Left colon (tissue), 2 donors: ENCODE measurements at regions not wholly inside any gene's neighbourhood (a gene's known extent, or its start where the extent isn't known, plus 50 kb on each side); places are given as distances from the start of the nearest gene placed in this dataset.
"Not testable (repeated sequence)": the region's sequence is repeated elsewhere in the genome, so short reads cannot be mapped to it uniquely, and the experiment has no call there.

Source experiments
- ATAC-seq: fragments of 200-7000 bp; cut with Tn5 transposase; one replicate; pipeline ENCODE4 v1.9.1; 2020; ENCODE audit warnings: mild to moderate bottlenecking, moderate library complexity
- DNase-seq, 2 donors: peaks; one replicate each; pipeline ENCODE4 v3.0.0-alpha.2; 2020
- intact Hi-C, 2 donors: fragments of 100-400 bp; cut with DNase I in 1 of 2; cut with micrococcal nuclease in 1 of 2; formaldehyde crosslinking; loops; one replicate each; pipeline versions ENCODE4 v1.11.2 to v1.14.0; 2022; cut with DNase I, micrococcal nuclease
- donor health status: DM: no; HTN: no; CAD: no.
- donor health status: DM: yes; HTN: yes; CAD: no.

- DNase-seq, result no peak
- ATAC-seq, result no peak
- intact Hi-C loops, result no loop called here
Measured at GRCh38 chr2:122525336-122525735, 769.9 kb downstream of the TSN start.

GRCh38 chr2:122528061-122528460 lies 772.6 kb downstream of the TSN start:
- ATAC-seq (no peak), DNase-seq (no peak)
- intact Hi-C loops, result no loop called here

GRCh38 chr2:122528958-122529705 lies 773.7 kb downstream of the TSN start:
- intact Hi-C loops, result no loop called here
- ATAC-seq, result no peak
- no peak for DNase-seq

- ATAC-seq (no peak), DNase-seq (no peak)
- intact Hi-C loops, result no loop called here
Measured at GRCh38 chr2:122530814-122531213, 775.4 kb downstream of the TSN start.

- intact Hi-C loops, result no loop called here
- no peak for ATAC-seq
- DNase-seq, result no peak
Measured at GRCh38 chr2:122531290-122532071, 776.0 kb downstream of the TSN start.

- intact Hi-C loops, result no loop called here
- no peak for DNase-seq
- ATAC-seq, result no peak
Measured at GRCh38 chr2:122532072-122532344, 776.6 kb downstream of the TSN start.

- no peak for ATAC-seq
- intact Hi-C loops, result no loop called here
- no peak for DNase-seq
Measured at GRCh38 chr2:122532481-122532880, 777.0 kb downstream of the TSN start.

GRCh38 chr2:122535960-122536505 lies 780.6 kb downstream of the TSN start:
- ATAC-seq (no peak), DNase-seq (no peak)
- intact Hi-C loops, result no loop called here

GRCh38 chr2:122539311-122539710 lies 783.9 kb downstream of the TSN start:
- ATAC-seq (no peak), DNase-seq (no peak)
- intact Hi-C loops, result no loop called here

GRCh38 chr2:122539920-122540319 lies 784.5 kb downstream of the TSN start:
- ATAC-seq, result peak; percentile 54
- no peak for DNase-seq
- intact Hi-C loops, result no loop called here

GRCh38 chr2:122542236-122542635 lies 786.8 kb downstream of the TSN start:
- intact Hi-C loops, result no loop called here
- no peak for ATAC-seq
- DNase-seq, result no peak

- ATAC-seq (no peak), DNase-seq (no peak)
- intact Hi-C loops, result no loop called here
Measured at GRCh38 chr2:122542646-122543045, 787.2 kb downstream of the TSN start.

- intact Hi-C loops, result no loop called here
- no peak for DNase-seq
- no peak for ATAC-seq
Measured at GRCh38 chr2:122543815-122544214, 788.4 kb downstream of the TSN start.

GRCh38 chr2:122545821-122546220 lies 790.4 kb downstream of the TSN start:
- intact Hi-C loops, result no loop called here
- no peak for DNase-seq
- ATAC-seq, result no peak

- DNase-seq (no peak), ATAC-seq (no peak)
- intact Hi-C loops, result no loop called here
Measured at GRCh38 chr2:122562775-122563174, 807.3 kb downstream of the TSN start.

- intact Hi-C loops, result no loop called here
- ATAC-seq, result no peak
Measured at GRCh38 chr2:122563781-122564180, 808.3 kb downstream of the TSN start.

GRCh38 chr2:122564843-122565242 lies 809.4 kb downstream of the TSN start:
- ATAC-seq, result no peak
- no peak for DNase-seq

More at GRCh38 chr2:122563781-122564180, 808.3 kb downstream of the TSN start:
- no peak for DNase-seq

GRCh38 chr2:122565364-122565763 lies 809.9 kb downstream of the TSN start:
- no peak for DNase-seq
- intact Hi-C loops, result no loop called here
- no peak for ATAC-seq

More at GRCh38 chr2:122564843-122565242, 809.4 kb downstream of the TSN start:
- intact Hi-C loops, result no loop called here

GRCh38 chr2:122570641-122571040 lies 815.2 kb downstream of the TSN start:
- DNase-seq (no peak), ATAC-seq (no peak)
- intact Hi-C loops, result no loop called here

GRCh38 chr2:122571471-122571870 lies 816.0 kb downstream of the TSN start:
- intact Hi-C loops, DNase-seq, ATAC-seq: not testable (repeated sequence)
